ENCODE measurements at regions not wholly inside any gene's neighbourhood (a gene's known extent, or its start where the extent isn't known, plus 50 kb on each side); places are given as distances from the start of the nearest gene placed in this dataset.

- TF ChIP-seq SAP30 (IDR thresholded peaks at IDR 0.05; ENCODE audit: borderline replicate concordance, insufficient read depth, low read depth, low read length, poor library complexity, severe bottlenecking) (no peak), TFAP4 (CRISPR knock-in tag; IDR thresholded peaks at IDR 0.05; ENCODE audit: borderline replicate concordance) (no peak), ZC3H8 (IDR thresholded peaks at IDR 0.05) (no peak), DDX20 (tag; IDR thresholded peaks at IDR 0.05; ENCODE audit: low read depth) (no peak), FOXK1 (CRISPR knock-in tag; IDR thresholded peaks at IDR 0.05; ENCODE audit: borderline replicate concordance) (no peak), KAT8 (IDR thresholded peaks at IDR 0.05; ENCODE audit: low read depth) (no peak), TBL1XR1 (IDR thresholded peaks at IDR 0.05; ENCODE audit: low read length in 2 of 2) (no peak), CAMTA2 (CRISPR knock-in tag; conservative IDR thresholded peaks at IDR 0.05) (no peak)
Measured at GRCh38 chr4:158314756-158315487, 104.6 kb downstream of the TMEM144 start (continued).

DNA sequence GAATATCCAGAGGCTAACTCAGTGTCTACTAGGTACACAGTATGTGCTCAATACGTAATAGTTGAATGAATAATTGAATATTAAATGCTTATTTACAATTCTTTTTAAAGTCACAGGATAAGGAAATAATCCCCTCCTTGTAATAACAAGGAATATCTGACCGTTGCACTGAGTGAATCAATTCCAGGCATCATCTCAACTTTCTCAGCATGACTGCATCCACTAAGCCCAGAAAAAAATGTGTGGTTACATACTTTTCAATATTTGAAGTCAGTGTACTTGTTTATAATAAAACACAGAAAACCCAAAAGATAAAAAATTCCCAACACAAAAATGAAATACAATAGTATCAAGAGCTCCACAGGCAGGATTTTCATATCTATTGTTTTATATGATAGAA, 105.4 kb downstream of the TMEM144 start:
- no peak overlapping the region for H3K4me3 ChIP-seq
- in situ Hi-C loops (cut with MboI) (no loop called here), intact Hi-C loops (cut with micrococcal nuclease) (no loop called here)
- no peaks in the 10 kb centered on the region for H3K79me2 ChIP-seq (ENCODE audit: control insufficient read depth, insufficient read depth, low read length)
- H2AFZ ChIP-seq (ENCODE audit: low read depth, low read length) = no peak overlapping the region
- CTCF ChIA-PET (ENCODE audit: low intra/inter-chr PET ratio) = no interaction called here
- H3K36me3 ChIP-seq (ENCODE audit: control insufficient read depth, insufficient read depth, low read length) = no peaks in the 10 kb centered on the region
- no peaks in the 10 kb centered on the region for H3K27me3 ChIP-seq (ENCODE audit: control insufficient read depth in 2 of 2, insufficient read depth in 2 of 2, low read length in 2 of 2)
- FAIRE-seq (no peak), DNase-seq (ENCODE audit: extremely low read depth in 1 of 4, low spot score in 3 of 4) (no peak), ATAC-seq (no peak)
- 6% methylated on average over 2 of the region's 2 CpGs for WGBS (ENCODE audit: insufficient coverage, low coverage, missing lambda C conversion rate)
- no TSS peak for BruUV-seq (replicated peaks)
- no peaks in the 10 kb centered on the region; a peak in 1 of 5 replicates for H3K4me1 ChIP-seq (replicated peaks in 1 of 2; ENCODE audit: control insufficient read depth in 2 of 2, insufficient read depth in 2 of 2, low read length in 2 of 2)
- H4K20me1 ChIP-seq (replicated peaks; ENCODE audit: control insufficient read depth, insufficient read depth, low read length) = no peaks in the 10 kb centered on the region
- H3K9me3 ChIP-seq (replicated peaks; ENCODE audit: control insufficient read depth, insufficient read depth, low read depth, low read length) = 0 out of 2 replicates have a peak, but pooled peaks cover 1% of the 10 kb centered on the region
- H3K9me1 ChIP-seq (ENCODE audit: control insufficient read depth, insufficient read depth, low read length) = no peaks in the 10 kb centered on the region
- no peak overlapping the region for H3K9ac ChIP-seq (ENCODE audit: insufficient read depth in 1 of 2, low read depth in 2 of 2, low read length in 2 of 2)
- no peak overlapping the region for H3K27ac ChIP-seq (ENCODE audit: extremely low read depth, low read depth, low read length)
- H3K4me2 ChIP-seq (ENCODE audit: insufficient read depth, low read length) = no peak overlapping the region
- POLR2A ChIA-PET = no interaction called here
- TF ChIP-seq GTF2E2 (tag; IDR thresholded peaks at IDR 0.05) (no peak), RBM14 (IDR thresholded peaks at IDR 0.05; ENCODE audit: borderline replicate concordance, insufficient read depth, low read depth, low read length) (no peak), SMAD4 (CRISPR knock-in tag; conservative IDR thresholded peaks at IDR 0.05) (no peak), MBD2 (IDR thresholded peaks at IDR 0.05; ENCODE audit: borderline replicate concordance, low read depth) (no peak), ZNF57 (CRISPR knock-in tag; IDR thresholded peaks at IDR 0.05) (no peak), SETDB1 (IDR thresholded peaks at IDR 0.05; ENCODE audit: low read length) (no peak), ZNF174 (CRISPR knock-in tag; IDR thresholded peaks at IDR 0.05) (no peak), MEIS2 (IDR thresholded peaks at IDR 0.05; ENCODE audit: partially characterized antibody) (no peak)
- TF ChIP-seq, protein P1, sequence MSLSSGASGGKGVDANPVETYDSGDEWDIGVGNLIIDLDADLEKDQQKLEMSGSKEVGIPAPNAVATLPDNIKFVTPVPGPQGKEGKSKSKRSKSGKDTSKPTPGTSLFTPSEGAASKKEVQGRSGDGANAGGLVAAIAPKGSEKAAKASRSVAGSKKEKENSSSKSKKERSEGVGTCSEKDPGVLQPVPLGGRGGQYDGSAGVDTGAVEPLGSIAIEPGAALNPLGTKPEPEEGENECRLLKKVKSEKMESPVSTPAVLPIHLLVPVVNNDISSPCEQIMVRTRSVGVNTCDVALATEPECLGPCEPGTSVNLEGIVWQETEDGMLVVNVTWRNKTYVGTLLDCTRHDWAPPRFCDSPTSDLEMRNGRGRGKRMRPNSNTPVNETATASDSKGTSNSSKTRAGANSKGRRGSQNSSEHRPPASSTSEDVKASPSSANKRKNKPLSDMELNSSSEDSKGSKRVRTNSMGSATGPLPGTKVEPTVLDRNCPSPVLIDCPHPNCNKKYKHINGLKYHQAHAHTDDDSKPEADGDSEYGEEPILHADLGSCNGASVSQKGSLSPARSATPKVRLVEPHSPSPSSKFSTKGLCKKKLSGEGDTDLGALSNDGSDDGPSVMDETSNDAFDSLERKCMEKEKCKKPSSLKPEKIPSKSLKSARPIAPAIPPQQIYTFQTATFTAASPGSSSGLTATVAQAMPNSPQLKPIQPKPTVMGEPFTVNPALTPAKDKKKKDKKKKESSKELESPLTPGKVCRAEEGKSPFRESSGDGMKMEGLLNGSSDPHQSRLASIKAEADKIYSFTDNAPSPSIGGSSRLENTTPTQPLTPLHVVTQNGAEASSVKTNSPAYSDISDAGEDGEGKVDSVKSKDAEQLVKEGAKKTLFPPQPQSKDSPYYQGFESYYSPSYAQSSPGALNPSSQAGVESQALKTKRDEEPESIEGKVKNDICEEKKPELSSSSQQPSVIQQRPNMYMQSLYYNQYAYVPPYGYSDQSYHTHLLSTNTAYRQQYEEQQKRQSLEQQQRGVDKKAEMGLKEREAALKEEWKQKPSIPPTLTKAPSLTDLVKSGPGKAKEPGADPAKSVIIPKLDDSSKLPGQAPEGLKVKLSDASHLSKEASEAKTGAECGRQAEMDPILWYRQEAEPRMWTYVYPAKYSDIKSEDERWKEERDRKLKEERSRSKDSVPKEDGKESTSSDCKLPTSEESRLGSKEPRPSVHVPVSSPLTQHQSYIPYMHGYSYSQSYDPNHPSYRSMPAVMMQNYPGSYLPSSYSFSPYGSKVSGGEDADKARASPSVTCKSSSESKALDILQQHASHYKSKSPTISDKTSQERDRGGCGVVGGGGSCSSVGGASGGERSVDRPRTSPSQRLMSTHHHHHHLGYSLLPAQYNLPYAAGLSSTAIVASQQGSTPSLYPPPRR (CRISPR knock-in tag; IDR thresholded peaks at IDR 0.05; ENCODE audit: borderline replicate concordance) = no peak
